ENCODE measurements at regions not wholly inside any gene's neighbourhood (a gene's known extent, or its start where the extent isn't known, plus 50 kb on each side); places are given as distances from the start of the nearest gene placed in this dataset.

DNA sequence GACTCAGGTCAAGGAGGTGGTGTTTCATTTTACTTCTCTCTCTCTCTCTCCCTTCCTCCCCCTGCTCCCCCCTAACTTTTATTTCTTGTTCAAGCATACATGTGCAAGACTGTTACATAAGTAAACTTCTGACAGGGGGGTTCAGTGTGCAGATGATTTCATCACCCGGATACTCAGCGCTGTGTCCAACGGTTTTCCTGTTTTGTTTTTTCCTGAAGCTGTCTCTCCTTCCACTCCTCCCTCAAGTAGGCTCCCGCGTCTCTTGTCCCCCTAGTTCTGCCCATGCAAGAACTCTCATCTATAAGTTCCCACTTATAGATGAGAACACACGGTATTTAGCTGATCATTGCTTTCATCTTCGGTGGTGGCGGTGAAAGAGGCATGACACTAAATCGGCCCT is 751.9 kb upstream of the DEFB115 start:
- TF ChIP-seq, protein P1, sequence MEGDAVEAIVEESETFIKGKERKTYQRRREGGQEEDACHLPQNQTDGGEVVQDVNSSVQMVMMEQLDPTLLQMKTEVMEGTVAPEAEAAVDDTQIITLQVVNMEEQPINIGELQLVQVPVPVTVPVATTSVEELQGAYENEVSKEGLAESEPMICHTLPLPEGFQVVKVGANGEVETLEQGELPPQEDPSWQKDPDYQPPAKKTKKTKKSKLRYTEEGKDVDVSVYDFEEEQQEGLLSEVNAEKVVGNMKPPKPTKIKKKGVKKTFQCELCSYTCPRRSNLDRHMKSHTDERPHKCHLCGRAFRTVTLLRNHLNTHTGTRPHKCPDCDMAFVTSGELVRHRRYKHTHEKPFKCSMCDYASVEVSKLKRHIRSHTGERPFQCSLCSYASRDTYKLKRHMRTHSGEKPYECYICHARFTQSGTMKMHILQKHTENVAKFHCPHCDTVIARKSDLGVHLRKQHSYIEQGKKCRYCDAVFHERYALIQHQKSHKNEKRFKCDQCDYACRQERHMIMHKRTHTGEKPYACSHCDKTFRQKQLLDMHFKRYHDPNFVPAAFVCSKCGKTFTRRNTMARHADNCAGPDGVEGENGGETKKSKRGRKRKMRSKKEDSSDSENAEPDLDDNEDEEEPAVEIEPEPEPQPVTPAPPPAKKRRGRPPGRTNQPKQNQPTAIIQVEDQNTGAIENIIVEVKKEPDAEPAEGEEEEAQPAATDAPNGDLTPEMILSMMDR (IDR thresholded peaks at IDR 0.05; ENCODE audit: borderline replicate concordance, extremely low read depth, low read length, poor library complexity, severe bottlenecking): no peak
- no peak for TF ChIP-seq EZH2 (IDR thresholded peaks at IDR 0.05; ENCODE audit: borderline replicate concordance, low read depth, low read length, severe bottlenecking)

All from DND-41 (cell line).